GM12873 (cell line): ENCODE measurements at regions not wholly inside any gene's neighbourhood (a gene's known extent, or its start where the extent isn't known, plus 50 kb on each side); places are given as distances from the start of the nearest gene placed in this dataset.

Experiments
- CTCF ChIP-seq: IDR thresholded peaks from 2 replicates; pipeline ENCODE4 v1.5.1; 2012; ENCODE audit warnings: low read depth, mild to moderate bottlenecking, moderate library complexity, low read length, control low read depth; ENCODE audit not compliant: insufficient read depth; ENCODE audit errors: missing control alignments

- no peak for TF ChIP-seq CTCF
Measured at GRCh38 chr1:238241607-238242006, 350.9 kb upstream of the ZP4 start.

- no peak for TF ChIP-seq CTCF
Measured at GRCh38 chr1:238239343-238239742, 348.6 kb upstream of the ZP4 start.

GRCh38 chr1:238233966-238234365 is 343.2 kb upstream of the ZP4 start:
- no peak for TF ChIP-seq CTCF

GRCh38 chr1:238232084-238232710 is 341.5 kb upstream of the ZP4 start:
- TF ChIP-seq CTCF: no peak

- TF ChIP-seq CTCF: no peak
Measured at GRCh38 chr1:238226810-238227209, 336.1 kb upstream of the ZP4 start.

- no peak for TF ChIP-seq CTCF
Measured at GRCh38 chr1:238223076-238223640, 332.4 kb upstream of the ZP4 start.

- no peak for TF ChIP-seq CTCF
Measured at GRCh38 chr1:238221738-238222137, 331.0 kb upstream of the ZP4 start.
